ENCODE measurements at regions not wholly inside any gene's neighbourhood (a gene's known extent, or its start where the extent isn't known, plus 50 kb on each side); places are given as distances from the start of the nearest gene placed in this dataset.
A peak's percentile ranks its signal among the peaks of the same experiment; 100 is the strongest.
"Not testable (repeated sequence)": the region's sequence is repeated elsewhere in the genome, so short reads cannot be mapped to it uniquely, and the experiment has no call there.

DNA sequence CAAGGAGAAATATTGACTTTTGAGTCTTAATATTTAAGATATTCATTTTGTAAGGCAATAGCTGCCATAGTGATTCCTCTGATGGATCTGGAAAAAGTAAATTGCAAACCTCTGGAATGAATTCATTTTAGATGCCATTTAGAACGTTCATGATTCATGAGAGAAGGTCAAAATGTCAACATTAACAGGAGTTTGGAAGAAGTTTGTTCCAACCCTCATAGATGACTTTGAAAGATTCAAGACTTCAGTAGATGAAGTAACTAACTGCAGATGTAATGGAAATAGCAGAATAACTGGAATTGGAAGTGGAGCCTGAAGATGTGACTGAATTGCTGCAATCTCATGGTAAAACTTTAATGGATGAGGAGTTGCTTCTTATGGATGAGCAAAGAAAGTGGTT is 100.9 kb upstream of the CCN2 start:
- WGBS, 10 experiments, result 0 to 100% (median 29%) methylated on average over 1 of the region's 1 CpG; no CpG with 5 or more reads in 2 of the 10 experiments
- in situ Hi-C loops (cut with MboI; ENCODE audit: low pct_unique_long_range_greater_than_20kb in 2 of 9, low sequenced_read_pairs in 9 of 9, unreplicated experiment in 9 of 9), result no loop called here
- ATAC-seq (replicated peaks in 6 of 8), result no peak
- Histone ChIP-seq H3K4me1 (replicated peaks in 1 of 2) (no peaks in the 10 kb centered on the region), H3K27ac (no peak overlapping the region), H3K4me3 (no peak overlapping the region)

DNA sequence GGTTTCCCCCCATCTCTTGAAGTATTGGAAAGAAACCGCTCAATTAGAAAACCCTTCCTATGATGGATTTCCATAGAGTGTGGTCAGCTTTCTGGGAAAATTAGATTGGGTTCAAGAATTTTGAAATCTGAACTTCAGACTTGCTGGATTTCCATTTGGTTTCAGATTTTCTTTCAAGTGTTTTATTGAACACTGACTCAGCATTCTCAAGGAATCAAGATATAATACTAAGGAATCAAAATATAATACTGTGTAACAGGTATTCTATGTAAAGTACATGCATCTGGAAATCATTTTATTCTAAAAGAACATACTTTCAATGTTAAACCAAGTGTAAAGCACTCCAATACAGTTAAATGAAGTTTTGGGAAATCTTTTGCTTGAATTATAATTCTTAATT is 94.7 kb upstream of the CCN2 start:
- WGBS, 10 experiments, result 0 to 100% (median 92%) methylated on average over 1 of the region's 1 CpG; no CpG with 5 or more reads in 1 of the 10 experiments

DNA sequence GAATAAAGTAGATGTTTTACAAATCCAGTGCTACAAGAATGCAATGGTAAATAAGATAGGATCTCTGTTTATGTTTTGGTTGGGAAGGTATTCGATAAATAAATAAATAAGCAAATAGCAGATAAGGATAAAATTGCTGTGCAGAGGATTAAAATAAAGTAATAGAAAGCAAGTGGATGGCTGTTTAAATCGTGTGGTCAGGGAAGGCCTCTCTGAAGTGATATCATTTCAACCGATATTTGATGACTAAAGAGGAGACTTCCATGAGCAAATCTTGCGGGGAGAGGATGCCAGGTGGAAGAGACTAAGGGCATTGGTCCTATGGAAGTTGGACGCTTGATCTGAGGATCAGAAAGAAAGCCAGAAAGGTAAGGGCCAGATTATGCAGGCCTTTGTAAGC is 92.0 kb upstream of the CCN2 start:
- no peaks in the 10 kb centered on the region for H3K4me1 ChIP-seq (replicated peaks in 1 of 2)
- in situ Hi-C loops (cut with MboI; ENCODE audit: low pct_unique_long_range_greater_than_20kb in 2 of 9, low sequenced_read_pairs in 9 of 9, unreplicated experiment in 9 of 9), result no loop called here

More for the DNA sequence above, 94.7 kb upstream of the CCN2 start:
- Histone ChIP-seq H3K27ac (no peak overlapping the region), H3K4me3 (no peak overlapping the region), H3K4me1 (replicated peaks in 1 of 2) (no peaks in the 10 kb centered on the region)
- in situ Hi-C loops (cut with MboI; ENCODE audit: low pct_unique_long_range_greater_than_20kb in 2 of 9, low sequenced_read_pairs in 9 of 9, unreplicated experiment in 9 of 9), result no loop called here
- ATAC-seq (replicated peaks in 6 of 8), result no peak

DNA sequence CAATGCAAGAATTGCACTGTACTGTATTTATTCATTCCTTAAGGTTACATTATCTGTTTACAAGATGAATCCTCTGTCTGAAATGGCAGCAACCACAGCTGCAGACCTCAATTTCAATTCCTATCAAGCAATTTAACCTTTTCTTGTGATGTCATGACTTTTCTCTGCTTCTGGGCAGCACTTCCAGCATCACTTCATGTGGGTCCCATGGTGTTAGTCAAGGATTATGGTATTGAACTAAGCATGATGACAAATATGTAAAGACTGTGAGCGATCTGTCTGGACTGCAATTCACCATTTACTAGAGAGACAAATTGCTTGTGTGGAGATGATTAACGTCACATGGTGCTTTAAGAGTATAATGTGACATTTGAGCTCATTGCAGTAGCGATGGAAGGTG is 90.5 kb upstream of the CCN2 start:
- no peak overlapping the region for H3K4me3 ChIP-seq
- in situ Hi-C loops (cut with MboI; ENCODE audit: low pct_unique_long_range_greater_than_20kb in 2 of 9, low sequenced_read_pairs in 9 of 9, unreplicated experiment in 9 of 9), result no loop called here
- ATAC-seq (replicated peaks in 6 of 8), result no peak
- no peak overlapping the region for H3K27ac ChIP-seq
- WGBS, 10 experiments, result 66 to 100% (median 95%) methylated on average over 1 to 3 of the region's 3 CpGs; no CpG with 5 or more reads in 1 of the 10 experiments
- no peaks in the 10 kb centered on the region for H3K4me1 ChIP-seq (replicated peaks in 1 of 2)

More for the DNA sequence above, 92.0 kb upstream of the CCN2 start:
- ATAC-seq (replicated peaks in 6 of 8), result no peak
- 36 to 100% (median 76%) methylated on average over 1 to 5 of the region's 5 CpGs for WGBS, 10 experiments
- no peak overlapping the region for H3K27ac ChIP-seq
- no peak overlapping the region for H3K4me3 ChIP-seq

GRCh38 chr6:132028029-132028428 is 76.9 kb upstream of the CCN2 start:
- Histone ChIP-seq H3K4me3 (no peak overlapping the region), H3K4me1 (replicated peaks in 1 of 2) (no peaks in the 10 kb centered on the region), H3K27ac (no peak overlapping the region)
- WGBS, 10 experiments, result 20 to 100% (median 88%) methylated on average over 1 of the region's 1 CpG; no CpG with 5 or more reads in 4 of the 10 experiments
- in situ Hi-C loops (cut with MboI; ENCODE audit: low pct_unique_long_range_greater_than_20kb in 2 of 9, low sequenced_read_pairs in 9 of 9, unreplicated experiment in 9 of 9), result no loop called here
- ATAC-seq (replicated peaks in 6 of 8), result peak in 2 of 8 experiments; percentile 65 to 70

- peaks cover 3 to 7% of the 10 kb centered on the region in 2 donors for H3K4me1 ChIP-seq (replicated peaks in 1 of 2)
- in situ Hi-C loops (cut with MboI; ENCODE audit: low pct_unique_long_range_greater_than_20kb in 2 of 9, low sequenced_read_pairs in 9 of 9, unreplicated experiment in 9 of 9), result no loop called here
- WGBS, 10 experiments, result 58 to 100% (median 77%) methylated on average over 1 to 5 of the region's 5 CpGs; no CpG with 5 or more reads in 1 of the 10 experiments
- no peak overlapping the region for H3K4me3 ChIP-seq
- no peak overlapping the region for H3K27ac ChIP-seq
- no peak for ATAC-seq (replicated peaks in 6 of 8)
Observed at GRCh38 chr6:132025468-132025867, 74.3 kb upstream of the CCN2 start.

GRCh38 chr6:132023490-132023889 is 72.3 kb upstream of the CCN2 start:
- in situ Hi-C loops (cut with MboI; ENCODE audit: low pct_unique_long_range_greater_than_20kb in 2 of 9, low sequenced_read_pairs in 9 of 9, unreplicated experiment in 9 of 9), result no loop called here
- no peak for ATAC-seq (replicated peaks in 6 of 8)
- H3K4me1 ChIP-seq (replicated peaks in 1 of 2), result peaks cover 14 to 23% of the 10 kb centered on the region in 2 donors
- 50 to 100% (median 95%) methylated on average over 1 to 5 of the region's 5 CpGs; no CpG with 5 or more reads in 1 of the 10 experiments for WGBS, 10 experiments
- H3K4me3 ChIP-seq, result no peak overlapping the region
- H3K27ac ChIP-seq, result no peak overlapping the region

GRCh38 chr6:132021552-132022375 is 70.6 kb upstream of the CCN2 start:
- H3K4me3 ChIP-seq, result no peak overlapping the region
- in situ Hi-C loops (cut with MboI; ENCODE audit: low pct_unique_long_range_greater_than_20kb in 2 of 9, low sequenced_read_pairs in 9 of 9, unreplicated experiment in 9 of 9), result no loop called here
- 56 to 100% (median 90%) methylated on average over 1 to 4 of the region's 4 CpGs for WGBS, 10 experiments
- ATAC-seq (replicated peaks in 6 of 8), result peak in 1 of 8 experiments; percentile 82
- no peak overlapping the region for H3K27ac ChIP-seq
- H3K4me1 ChIP-seq (replicated peaks in 1 of 2), result peaks cover 14 to 32% of the 10 kb centered on the region in 2 donors

GRCh38 chr6:132020918-132021317 is 69.7 kb upstream of the CCN2 start:
- 71 to 100% (median 86%) methylated on average over 1 to 4 of the region's 4 CpGs; no CpG with 5 or more reads in 1 of the 10 experiments for WGBS, 10 experiments
- in situ Hi-C loops (cut with MboI; ENCODE audit: low pct_unique_long_range_greater_than_20kb in 2 of 9, low sequenced_read_pairs in 9 of 9, unreplicated experiment in 9 of 9); H3K27ac ChIP-seq; ATAC-seq (replicated peaks in 6 of 8); H3K4me3 ChIP-seq: not testable (repeated sequence)
- H3K4me1 ChIP-seq (replicated peaks in 1 of 2), result peaks cover 14 to 32% of the 10 kb centered on the region in 2 donors

DNA sequence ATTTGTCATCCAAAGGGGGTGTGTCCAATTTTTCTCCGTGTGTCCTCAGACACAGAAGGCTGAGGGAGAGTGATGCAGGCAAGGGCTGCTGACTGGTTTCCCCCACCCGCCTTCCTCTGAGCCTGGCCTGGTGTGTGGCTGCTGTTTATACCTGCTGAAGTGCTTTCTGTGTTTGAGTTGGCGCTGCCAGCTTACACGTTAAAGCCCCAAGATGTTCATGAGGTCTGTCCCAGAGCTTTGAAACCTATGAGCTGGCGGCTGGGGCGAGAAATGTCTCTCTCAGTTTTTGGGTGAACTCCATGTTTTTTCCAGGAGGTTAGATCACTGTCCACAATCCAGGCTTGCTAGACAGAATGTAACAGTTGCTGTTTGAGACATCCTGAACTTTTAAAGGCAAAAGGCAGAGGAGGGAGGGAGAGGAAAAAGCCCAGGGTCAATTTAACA is 69.0 kb upstream of the CCN2 start:
- WGBS, 10 experiments, result 0 to 92% (median 61%) methylated on average over 2 to 6 of the region's 6 CpGs; no CpG with 5 or more reads in 2 of the 10 experiments
- in situ Hi-C loops (cut with MboI; ENCODE audit: low pct_unique_long_range_greater_than_20kb in 2 of 9, low sequenced_read_pairs in 9 of 9, unreplicated experiment in 9 of 9), result no loop called here
- peak in 7 of 8 experiments; percentile 25 to 91 (median 73) for ATAC-seq (replicated peaks in 6 of 8)

GRCh38 chr6:132019586-132019985 is 68.4 kb upstream of the CCN2 start:
- Histone ChIP-seq H3K27ac (no peak overlapping the region), H3K4me1 (replicated peaks in 1 of 2) (peaks cover 14 to 32% of the 10 kb centered on the region in 2 donors), H3K4me3 (no peak overlapping the region)
- ATAC-seq (replicated peaks in 6 of 8), result peak in 5 of 8 experiments; percentile 14 to 75 (median 42)
- 7 to 60% (median 17%) methylated on average over 1 of the region's 1 CpG; no CpG with 5 or more reads in 4 of the 10 experiments for WGBS, 10 experiments
- in situ Hi-C loops (cut with MboI; ENCODE audit: low pct_unique_long_range_greater_than_20kb in 2 of 9, low sequenced_read_pairs in 9 of 9, unreplicated experiment in 9 of 9), result no loop called here

More for the DNA sequence above, 69.0 kb upstream of the CCN2 start:
- peak overlapping the region; percentile 53 to 73 for H3K27ac ChIP-seq
- peaks cover 14 to 32% of the 10 kb centered on the region in 2 donors for H3K4me1 ChIP-seq (replicated peaks in 1 of 2)
- no peak overlapping the region for H3K4me3 ChIP-seq

DNA sequence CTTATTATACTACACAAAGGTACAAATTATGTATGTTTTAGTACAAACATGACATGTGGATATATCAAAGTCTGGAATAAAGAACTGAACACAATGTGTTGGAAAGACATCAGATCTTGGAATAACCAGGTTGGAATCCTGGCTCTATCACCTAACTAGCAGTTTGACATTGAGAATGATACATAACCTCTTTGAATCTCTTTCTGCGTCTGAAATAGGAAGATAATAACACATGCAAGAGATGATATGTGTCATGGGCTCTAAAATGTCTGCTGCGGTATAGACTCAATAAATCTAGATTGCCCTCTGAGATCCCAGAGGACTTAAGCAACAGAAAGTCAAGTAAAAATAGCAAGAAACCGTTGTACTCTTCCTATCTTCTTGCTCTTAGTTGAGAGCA is 66.8 kb upstream of the CCN2 start:
- in situ Hi-C loops (cut with MboI; ENCODE audit: low pct_unique_long_range_greater_than_20kb in 2 of 9, low sequenced_read_pairs in 9 of 9, unreplicated experiment in 9 of 9), result no loop called here
- H3K4me3 ChIP-seq, result no peak overlapping the region
- 42 to 70% (median 57%) methylated on average over 1 to 3 of the region's 3 CpGs for WGBS, 10 experiments
- peak in 3 of 8 experiments; percentile 47 to 60 (median 54) for ATAC-seq (replicated peaks in 6 of 8)
- peaks cover 14 to 32% of the 10 kb centered on the region in 2 donors for H3K4me1 ChIP-seq (replicated peaks in 1 of 2)
- H3K27ac ChIP-seq, result no peak overlapping the region

DNA sequence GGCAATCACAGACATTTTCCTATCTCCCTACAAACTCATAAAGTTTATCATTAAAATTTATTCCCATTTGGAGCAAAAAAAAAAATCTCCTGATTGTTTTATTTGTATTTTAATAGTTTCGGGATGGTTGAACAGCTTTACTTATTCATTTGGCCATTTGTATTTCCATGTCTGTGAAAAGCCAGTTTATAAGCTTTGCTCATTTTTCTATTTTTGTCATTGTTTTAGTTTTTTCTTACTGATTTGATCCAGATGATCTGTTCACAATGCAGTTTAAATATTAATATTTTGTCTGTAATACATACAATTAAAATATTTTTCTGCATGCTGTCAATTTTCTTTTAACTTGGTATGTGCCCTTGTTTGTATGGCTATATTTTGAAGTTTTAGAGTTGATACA is 65.2 kb upstream of the CCN2 start:
- no peak overlapping the region for H3K4me3 ChIP-seq
- no peak overlapping the region for H3K27ac ChIP-seq
- no peak for ATAC-seq (replicated peaks in 6 of 8)
- peaks cover 10 to 32% of the 10 kb centered on the region in 2 donors for H3K4me1 ChIP-seq (replicated peaks in 1 of 2)
- in situ Hi-C loops (cut with MboI; ENCODE audit: low pct_unique_long_range_greater_than_20kb in 2 of 9, low sequenced_read_pairs in 9 of 9, unreplicated experiment in 9 of 9), result no loop called here
- 8 to 100% (median 78%) methylated on average over 1 of the region's 1 CpG; no CpG with 5 or more reads in 2 of the 10 experiments for WGBS, 10 experiments
